Superior temporal gyrus (tissue), 1 donor: ENCODE measurements at regions not wholly inside any gene's neighbourhood (a gene's known extent, or its start where the extent isn't known, plus 50 kb on each side); places are given as distances from the start of the nearest gene placed in this dataset.
A peak's percentile ranks its signal among the peaks of the same experiment; 100 is the strongest.

Source experiments
- DNase-seq: peaks from one replicate; pipeline ENCODE4 v3.0.0-alpha.2; 2016; ENCODE audit errors: extremely low spot score

DNA sequence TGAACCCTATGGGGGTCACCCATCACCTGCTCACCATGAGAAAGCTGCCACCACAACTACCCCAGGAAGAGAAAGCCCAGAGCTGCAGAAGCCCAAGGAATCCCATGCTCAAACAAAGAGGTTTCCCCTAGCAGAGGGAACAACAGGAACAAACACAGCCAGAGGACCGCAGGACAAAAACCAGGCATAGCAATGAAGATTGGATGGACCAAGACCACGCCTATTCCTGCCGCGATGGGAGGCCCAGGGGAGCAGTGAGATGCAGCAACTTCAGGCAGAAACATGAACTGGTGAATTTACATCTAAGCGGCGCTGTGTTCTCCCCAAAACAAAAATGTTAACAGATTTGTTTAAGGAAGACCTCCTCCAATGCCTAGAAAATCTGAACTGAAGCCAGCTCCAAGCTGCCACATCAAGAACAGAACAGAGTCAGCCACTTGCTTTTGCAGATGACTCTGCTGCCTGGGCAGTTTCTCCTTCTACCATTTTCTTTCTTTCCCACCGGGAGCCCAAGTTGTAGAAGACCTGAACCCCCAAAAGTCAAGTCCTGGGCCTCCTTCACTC, 134.2 kb upstream of the NEBL start:
- DNase-seq, result peak; percentile 40

DNA sequence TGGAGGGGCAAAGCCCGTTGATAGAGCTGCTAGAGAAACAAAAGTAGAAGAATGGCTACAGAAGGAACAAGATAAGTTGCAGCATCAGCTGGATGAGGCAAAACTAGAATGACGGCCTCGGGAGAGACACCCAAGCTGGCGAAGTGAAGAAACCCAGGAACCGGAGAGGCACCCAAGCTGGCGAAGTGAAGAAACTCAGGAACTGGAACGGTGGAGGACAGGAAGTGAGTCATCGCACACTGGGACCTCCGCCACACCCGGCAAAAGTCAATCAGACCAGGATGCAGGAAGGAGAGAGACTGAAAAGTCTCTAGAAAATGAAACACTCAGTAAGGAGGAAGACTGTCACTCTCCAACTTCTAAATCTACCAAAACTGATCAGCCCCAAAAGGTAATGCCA, 133.0 kb upstream of the NEBL start:
- no peak for DNase-seq

DNA sequence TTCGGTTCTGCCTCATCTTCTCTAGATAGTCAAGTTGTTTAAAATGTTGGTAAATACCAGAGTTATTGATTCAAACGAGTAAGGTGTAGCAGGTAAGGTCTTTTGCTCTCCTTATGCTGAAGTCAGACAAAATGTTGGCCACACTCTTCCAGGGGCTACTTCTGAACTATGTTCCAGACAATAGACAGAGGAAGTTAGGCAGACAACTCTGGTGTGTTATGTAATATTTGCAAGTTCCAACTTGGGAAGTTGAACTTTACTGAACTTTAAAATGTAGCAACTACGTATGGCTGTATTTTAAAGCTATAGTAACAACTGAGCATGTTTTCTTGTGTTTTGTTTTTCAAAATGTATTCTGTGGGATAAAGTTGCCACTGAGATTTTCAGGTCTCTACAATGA, 125.7 kb upstream of the NEBL start:
- DNase-seq, result no peak

GRCh38 chr10:21021843-21022594, 124.9 kb upstream of the NEBL start:
- DNase-seq, result no peak

- DNase-seq, result no peak
Measured at GRCh38 chr10:21021231-21021630, 124.1 kb upstream of the NEBL start.

DNA sequence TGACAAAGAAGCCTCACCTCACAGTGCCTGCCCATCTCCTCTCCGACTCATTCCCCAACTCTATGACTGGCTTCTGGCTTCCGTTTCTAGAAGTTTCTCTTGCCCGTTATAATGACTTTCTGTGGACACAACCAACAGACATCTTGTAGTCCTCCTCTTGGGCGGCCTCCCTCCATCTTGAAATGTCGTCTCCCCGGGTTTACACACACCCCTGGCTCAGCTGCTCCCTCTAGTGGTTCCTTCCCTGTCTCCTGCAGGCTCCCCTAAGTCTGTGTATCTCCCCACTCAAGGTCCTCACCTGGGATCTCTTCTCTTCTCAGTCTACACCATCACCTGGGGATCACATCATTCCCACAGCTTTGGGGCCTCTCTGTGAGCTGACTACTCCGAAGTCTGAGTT, 123.4 kb upstream of the NEBL start:
- DNase-seq, result no peak

GRCh38 chr10:21019436-21019835, 122.3 kb upstream of the NEBL start:
- DNase-seq, result no peak

DNA sequence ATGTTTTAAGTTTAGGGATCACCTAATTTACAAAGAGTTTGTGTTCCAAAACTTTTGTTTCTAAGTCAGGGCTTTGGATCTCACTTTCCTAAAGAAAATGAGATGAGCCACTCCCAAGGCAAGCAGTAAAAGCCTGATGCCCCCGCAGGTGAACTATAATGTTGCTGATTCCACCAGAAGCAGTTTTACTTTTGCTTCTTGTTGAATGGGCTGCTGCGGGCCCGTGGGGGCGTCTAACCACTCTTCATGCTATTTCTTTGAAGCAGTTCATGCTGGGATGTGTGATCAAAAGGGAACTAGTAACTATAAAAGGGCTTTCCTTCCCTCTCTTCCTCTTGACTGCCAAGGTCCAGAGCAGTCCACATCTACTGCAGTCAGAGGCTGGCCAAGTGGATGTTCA, 118.7 kb upstream of the NEBL start:
- no peak for DNase-seq

DNA sequence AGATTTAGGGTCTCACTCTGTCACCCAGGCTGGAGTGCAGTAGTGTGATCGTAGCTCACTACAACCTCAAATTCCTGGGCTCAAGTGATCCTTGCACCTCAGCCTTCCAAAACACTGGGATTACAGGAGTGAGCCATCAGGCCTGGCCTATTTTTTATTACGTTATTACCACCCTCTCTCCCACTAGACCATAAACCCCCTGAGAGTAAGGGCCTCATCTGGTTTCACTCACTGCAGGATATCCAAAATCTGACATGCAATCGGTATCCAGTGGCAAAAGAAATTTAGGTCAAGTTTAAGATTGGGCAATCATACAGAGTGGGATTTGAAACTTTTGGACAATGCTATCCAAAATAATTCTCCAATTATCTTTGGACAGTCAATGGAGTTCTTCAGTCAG, 117.0 kb upstream of the NEBL start:
- no peak for DNase-seq

DNA sequence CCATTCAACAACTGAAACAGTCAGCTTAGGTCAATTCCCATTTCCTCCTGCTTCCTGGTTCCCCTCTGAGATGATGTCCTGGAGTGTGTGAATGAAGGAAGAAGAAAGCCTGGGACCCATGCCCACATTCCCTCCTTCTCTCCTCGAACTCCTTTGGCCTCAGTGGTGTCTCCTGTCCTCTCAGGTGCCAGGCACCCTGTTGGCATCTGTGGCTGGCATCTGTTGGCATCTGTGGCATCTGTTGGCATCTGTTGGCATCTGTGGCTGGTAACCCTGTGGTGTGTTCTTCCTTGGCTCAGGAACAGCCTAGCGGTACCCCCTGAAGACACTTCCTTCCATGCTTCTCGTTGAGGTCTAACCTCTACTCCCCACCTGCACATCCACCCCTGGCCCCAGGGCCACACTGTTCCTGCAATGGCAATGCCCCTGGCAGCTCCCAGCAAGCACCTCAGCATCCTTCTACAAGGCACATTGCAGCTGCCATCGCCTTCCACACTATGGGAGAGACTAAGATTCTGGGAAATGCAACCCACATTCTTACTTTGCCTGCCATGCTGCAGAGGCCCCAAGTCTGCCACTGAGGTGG, 114.4 kb upstream of the NEBL start:
- no peak for DNase-seq

GRCh38 chr10:21010615-21011014, 113.5 kb upstream of the NEBL start:
- no peak for DNase-seq

DNA sequence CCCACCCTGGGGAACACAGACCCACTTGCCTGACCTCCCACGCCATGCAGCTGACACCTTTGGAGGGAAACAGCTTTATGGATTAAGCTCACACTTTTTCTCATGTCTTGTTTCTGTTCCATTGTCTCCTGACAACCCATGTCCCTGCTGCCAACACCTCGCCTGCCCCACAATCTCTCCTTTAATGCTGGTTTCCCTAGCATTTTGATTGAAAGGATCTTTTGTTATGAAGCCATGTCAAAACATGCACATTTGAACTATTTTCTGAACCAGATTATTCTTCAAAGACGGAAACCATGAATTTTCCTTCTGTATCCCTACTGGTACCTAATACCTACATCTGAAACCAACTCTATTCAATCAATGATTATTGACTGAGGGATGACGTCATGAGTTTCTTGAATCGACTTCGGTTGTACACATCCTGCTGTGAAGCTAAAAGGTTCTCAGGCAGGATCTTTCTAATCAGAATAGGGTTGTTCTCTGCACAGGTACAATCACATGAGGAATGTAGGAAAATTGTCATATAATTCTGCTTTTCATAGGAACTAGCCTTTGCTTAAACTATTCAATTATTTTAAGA, 106.2 kb upstream of the NEBL start:
- DNase-seq, result no peak

- no peak for DNase-seq
Measured at GRCh38 chr10:21002091-21002878, 105.2 kb upstream of the NEBL start.

- DNase-seq, result no peak
Measured at GRCh38 chr10:20999699-21000098, 102.6 kb upstream of the NEBL start.

DNA sequence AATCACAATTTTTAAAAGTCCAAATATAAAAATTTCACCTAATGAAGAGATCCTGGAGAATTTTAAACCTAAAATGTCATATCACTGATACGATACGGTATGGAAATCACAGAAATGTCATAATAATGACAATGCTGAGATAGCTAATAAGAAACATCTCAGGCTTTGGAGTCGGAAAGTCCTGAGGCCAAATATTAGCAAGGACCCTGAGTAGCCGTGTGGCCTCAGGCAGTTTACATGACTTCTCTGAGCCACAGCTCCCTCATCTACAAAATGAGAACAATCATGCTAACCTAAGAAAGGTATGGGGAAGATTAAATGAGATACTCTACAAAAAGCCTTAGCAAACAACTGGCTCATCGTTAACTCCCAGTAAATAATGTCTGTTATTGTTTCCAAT, 100.9 kb upstream of the NEBL start:
- DNase-seq, result no peak

GRCh38 chr10:20995123-20995987, 98.2 kb upstream of the NEBL start:
- peak; percentile 65 for DNase-seq

GRCh38 chr10:20993830-20994527, 96.9 kb upstream of the NEBL start:
- no peak for DNase-seq

DNA sequence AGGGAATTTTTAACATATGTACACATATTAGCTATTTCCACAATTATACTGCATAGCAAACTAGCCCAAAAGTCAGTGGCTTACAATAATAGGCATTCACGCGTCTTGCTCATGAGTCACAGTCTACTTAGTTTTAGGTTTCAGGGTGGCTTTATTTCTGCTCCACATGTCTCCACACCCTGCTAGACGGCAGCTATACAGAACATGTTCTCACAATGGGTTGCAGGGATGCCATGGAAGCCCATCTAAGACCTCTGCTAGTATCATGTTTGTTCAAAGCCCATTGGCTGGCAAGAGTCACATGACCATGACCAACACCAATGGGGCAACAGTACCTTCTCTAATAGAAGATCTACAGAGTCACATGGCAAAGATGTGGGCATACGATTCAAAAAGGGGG, 96.3 kb upstream of the NEBL start:
- DNase-seq, result no peak

GRCh38 chr10:20991526-20991925, 94.4 kb upstream of the NEBL start:
- DNase-seq, result no peak

DNA sequence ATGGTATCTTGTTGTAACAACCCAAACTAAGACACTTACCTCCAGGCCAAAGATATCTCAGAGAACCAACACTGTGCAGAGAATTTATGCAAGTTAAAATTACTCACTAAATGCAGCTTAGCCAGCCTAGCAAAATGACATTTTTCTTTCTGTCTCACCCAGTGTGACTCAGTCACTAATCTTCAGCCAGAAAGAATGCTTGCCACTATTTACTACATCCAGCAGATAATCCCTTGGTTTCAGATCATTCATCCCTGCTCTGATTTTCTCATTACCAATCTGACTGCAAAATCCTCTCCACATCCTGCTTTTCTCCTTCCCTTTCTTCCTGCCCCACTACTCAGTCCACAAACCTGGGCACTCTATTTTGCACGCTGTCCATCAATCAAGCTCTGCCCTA, 93.5 kb upstream of the NEBL start:
- peak; percentile 24 for DNase-seq
